DMS 273 treated with DMSO at 0.1 percent for 48 hours (cell line): ENCODE measurements at regions not wholly inside any gene's neighbourhood (a gene's known extent, or its start where the extent isn't known, plus 50 kb on each side); places are given as distances from the start of the nearest gene placed in this dataset.

Source experiments
- DNase-seq: peaks from one replicate; lab custom pipeline; 2025; lab: John Stamatoyannopoulos, UW

- DNase-seq: no peak
Measured at GRCh38 chr6:43919774-43920173, 149.8 kb downstream of the VEGFA start.

- DNase-seq: no peak
Measured at GRCh38 chr6:43917878-43918382, 147.9 kb downstream of the VEGFA start.

DNA sequence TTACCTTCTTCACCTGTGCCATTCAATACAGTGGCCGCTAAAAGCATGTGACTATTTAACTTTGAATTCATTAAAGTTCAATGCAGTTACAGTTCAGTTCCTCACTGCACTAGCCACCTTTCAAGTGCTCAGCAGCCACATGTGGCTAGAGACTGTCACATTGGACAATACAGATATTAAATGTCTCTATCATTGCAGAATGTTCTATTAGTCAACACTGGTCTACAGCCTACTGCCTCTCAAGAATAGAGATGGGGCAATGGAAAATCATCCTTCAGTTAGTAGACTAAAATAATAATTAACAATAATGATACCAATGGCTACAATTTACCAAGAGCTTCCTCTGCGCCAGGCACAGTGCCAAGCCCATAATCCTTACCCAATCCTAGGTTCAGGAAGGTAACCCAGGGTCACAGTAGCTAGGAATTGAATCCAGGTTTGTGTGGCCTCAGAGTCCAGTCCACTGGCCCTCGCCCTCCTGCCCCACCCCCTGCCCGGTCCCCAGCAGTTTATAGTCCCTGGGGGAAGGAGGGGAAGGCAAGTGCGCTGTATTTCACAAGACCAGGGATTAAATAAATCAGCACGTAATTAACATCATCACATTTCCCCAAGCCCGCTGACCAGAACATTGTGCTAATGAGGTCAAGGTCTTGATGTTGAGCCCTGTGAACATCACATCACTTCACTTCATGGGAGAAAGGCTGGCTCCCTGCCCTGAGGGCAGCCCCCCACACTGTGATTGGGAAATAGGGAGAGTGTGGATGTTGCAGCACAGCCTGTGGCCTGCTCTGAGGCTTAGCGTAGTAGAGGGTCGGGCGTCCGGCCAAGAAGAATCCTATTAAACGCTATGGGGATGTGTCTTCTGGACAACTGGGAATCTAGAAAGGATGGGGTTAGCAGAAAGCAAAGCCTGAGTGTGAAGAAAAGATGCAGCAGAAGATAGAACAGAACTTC lies 147.2 kb downstream of the VEGFA start:
- DNase-seq: no peak

DNA sequence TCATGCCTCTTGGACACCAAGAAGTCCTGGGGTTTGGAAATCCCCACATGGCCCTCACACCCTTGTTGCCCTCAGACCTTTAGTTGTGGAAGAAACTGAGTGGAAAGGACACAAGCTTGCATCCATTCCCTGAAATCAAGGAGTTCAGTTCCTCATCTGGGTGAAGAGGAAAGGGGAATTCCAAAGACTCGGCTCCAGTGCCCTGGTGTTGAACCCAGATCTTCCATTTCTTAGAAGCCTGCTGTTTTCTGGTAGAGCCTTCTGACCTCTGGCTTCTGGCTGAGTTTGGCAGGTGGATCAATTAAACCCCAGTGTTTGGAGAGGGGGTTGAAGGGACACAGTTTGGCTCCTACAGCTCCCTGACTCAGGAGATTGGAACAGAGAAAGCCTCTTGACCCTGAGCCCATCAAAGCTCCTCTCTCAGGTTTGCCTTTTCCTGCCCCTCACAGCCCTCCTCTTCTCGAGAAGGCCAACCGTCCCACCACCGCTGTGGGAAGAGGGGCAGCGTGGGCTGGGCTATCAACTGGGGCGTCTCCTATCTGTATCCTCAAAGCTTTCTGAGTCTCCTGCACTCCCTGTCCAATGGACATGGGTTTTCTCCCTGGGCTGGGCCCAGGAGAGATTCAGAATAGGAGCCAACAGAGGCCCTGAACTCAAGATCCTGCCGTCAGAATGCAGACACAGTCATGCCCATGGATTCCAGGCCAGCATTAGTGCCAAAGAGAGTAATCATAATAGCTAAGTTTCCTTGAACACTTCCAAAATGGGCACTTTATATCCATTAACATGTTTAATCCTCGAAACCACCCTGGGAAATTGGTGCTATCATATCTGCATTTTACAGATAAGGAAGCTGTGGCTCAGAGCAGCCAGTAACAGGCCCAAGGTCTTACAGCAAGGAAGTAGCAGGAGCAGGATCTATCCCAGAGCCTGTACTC lies 146.2 kb downstream of the VEGFA start:
- no peak for DNase-seq

DNA sequence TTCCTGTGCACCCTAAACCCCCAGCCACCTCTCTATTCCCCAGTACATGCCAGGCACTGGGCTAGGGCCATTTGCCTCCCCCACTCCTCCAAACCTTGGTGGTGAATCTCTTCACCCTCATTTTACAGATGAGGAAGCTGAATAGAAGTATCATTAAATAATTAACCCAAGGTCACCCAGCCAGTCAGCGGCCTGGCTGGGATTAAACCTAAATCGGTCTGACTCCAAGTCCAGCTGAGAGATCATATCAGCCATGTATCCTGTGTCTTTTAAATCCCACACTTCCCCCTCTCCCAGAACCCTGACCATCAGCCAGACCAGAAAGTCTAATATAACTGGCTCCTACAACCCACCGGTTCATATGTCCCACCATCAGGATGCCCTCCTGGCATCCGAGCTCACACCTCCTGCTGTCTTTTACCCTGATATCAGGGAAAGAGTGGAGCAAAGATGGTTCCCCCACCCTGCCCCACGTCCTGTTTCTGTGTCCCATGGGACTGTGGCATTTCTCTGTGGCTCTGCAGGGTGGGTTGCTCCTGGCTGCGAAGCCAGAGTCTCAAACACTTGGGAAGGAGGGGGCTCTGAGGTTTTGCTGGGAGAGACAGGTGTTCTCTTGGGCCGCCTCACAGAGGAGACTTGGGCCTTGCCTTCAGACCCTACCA lies 145.3 kb downstream of the VEGFA start:
- DNase-seq: no peak

DNA sequence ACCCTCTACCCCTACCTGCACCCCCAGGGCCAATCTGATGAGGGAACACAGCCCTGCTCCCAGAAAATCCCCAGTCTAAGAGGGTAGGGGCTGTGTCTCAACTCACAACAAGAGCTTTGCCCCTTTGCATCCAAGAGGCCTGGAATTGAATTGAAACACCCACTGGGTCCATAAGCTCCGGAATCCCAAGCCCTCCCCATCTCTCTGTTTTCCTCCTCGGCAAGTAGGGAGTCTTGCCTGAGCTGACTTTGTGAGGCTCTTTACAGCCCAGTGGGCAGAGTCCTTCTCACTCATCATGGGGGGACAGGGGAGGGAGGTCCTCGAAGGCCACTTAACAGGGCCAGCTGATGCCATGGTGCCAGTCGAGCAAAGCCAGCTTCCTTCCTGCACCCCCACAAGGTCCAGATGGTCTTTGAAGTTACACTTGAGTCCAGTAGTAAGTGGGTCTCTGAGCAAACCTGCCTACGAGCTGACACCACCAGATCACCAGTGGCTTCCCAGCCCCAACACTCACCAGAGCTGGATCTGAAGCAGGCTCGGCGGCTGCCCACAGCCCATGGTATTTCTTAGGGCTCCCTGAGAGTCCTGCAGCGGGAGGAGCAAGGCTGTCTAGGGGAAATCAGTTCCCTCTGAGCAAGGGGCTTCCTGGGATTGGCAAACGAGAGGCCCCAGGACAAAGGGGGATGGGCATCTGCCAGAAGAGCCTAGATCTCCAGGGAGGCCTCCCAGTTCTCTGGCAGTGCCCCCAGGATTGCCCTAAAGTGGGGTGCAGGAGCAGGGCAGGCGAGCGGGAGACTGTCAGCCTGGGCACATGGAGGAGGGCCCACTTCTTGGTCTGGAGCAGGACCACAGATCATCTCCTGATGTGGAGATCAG lies 144.5 kb downstream of the VEGFA start:
- DNase-seq: no peak

DNA sequence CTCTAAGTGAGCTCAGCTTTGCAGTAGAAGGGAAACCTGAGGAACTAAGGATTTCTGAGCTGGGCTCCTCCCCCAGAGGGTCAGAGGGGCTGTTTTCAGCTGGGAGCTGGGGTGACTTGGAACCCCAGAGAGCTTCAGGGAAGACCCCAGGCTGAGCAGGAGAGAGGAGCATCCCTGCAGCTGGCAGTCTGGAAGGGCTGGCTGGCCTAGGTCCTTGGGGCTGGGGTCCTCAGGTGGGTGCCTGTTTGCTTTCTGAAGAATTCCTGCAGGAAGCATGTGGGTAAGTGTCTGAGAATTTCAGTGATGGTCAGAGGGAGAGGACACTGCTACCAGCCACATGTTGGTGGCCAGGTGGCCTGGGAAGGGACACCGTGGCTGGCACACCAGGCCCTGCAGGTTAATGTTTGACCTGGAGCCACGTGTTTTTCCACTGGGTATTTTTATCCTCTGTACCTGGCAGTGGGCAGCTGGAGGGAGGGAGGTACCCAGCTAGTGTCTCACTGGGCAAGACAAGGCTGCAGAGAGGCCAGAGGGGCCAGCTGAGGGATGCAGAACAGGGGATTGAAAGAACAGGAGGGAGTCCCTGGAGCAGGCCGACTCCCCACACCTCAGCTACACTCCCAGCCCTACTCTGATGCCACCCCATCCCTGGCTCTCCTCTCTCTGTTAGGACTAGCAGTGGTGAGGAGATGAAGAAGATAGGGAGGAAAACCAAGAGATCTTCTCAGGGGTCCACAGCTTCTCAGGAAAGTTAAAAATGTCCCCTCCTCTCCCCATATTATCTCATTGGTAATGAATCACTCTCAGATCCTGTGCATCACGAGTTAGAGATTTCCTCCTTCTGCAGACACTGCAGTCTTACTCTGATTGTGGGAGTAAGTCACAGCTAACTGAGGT lies 143.6 kb downstream of the VEGFA start:
- no peak for DNase-seq

GRCh38 chr6:43912598-43913371 lies 142.8 kb downstream of the VEGFA start:
- DNase-seq: no peak

GRCh38 chr6:43912116-43912577 lies 142.1 kb downstream of the VEGFA start:
- no peak for DNase-seq

DNA sequence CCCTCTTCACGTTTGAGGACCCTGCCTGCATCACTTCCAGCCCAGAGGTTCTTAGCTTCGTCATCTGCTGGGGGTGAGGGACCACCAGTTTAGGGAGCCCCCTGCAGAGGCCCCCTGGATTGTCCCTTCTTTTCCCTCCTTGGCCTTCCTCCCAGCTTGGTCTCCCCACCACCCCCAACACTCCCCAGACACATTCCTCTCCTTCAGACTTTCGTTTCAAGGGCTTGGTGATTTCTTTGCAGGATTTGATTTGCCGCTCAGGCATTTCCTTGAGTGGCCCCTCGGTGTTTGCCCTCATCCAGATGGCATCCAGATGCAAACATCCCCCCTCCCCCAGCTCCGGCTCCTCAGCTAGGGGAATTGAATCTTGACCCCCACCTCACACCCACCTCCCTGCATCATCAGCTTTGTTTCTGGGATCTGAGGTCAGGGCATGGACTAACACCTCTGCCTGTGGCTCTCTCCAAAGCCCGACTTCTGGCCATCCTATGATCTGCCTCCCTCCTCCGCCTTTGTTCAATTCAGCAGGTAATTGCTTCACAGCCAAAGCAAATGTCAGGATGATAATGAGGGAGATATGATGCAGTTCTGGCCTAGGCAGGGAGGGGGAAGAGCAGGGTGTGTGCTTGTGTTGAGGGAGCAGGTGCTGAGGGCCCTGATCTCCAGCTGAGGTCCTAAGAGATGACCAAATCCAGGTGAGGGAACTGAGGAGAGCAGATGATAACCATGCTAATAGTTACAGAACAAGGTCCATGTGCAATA lies 141.5 kb downstream of the VEGFA start:
- DNase-seq: no peak

- no peak for DNase-seq
Measured at GRCh38 chr6:43910638-43911353, 140.8 kb downstream of the VEGFA start.

DNA sequence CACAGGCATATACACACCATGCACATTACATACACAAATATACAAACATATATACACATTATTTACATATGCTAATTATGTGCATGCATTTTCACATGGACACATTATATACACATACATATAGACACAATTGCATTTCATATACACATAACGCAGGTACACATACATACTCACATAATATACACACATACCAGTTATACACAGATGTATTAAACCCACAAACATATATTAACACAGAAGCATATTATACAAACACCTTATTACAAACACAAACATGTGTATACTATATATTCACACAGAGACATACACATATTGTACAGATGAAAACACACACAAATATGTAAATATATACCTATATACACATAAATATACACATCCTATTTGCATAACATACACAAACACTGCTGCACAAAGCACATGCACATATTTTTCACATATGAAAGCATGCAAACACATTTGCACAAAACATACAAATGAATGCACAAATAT lies 140.2 kb downstream of the VEGFA start:
- no peak for DNase-seq

GRCh38 chr6:43909474-43910148 lies 139.6 kb downstream of the VEGFA start:
- DNase-seq: no peak

- DNase-seq: no peak
Measured at GRCh38 chr6:43907789-43908472, 137.9 kb downstream of the VEGFA start.

DNA sequence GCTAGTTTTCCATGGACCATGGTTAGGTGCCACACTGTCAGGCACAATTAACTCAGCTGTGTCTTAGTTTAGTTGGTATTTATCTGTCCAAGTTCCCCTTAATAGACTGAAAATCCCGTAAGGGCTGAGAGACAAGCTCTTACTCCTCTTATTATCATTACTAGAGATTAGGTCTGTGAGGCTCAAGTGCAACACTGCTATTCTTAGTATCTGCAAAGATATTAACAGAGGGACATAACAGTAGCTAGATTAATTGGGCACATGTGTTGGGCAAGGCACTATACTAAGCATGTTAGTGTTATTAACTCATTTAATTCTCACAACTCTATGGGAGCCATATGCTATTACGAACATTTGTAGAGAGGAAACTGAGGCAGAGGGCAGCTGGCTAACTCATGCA lies 137.3 kb downstream of the VEGFA start:
- no peak for DNase-seq
